GM18520 (cell line): ENCODE measurements at regions not wholly inside any gene's neighbourhood (a gene's known extent, or its start where the extent isn't known, plus 50 kb on each side); places are given as distances from the start of the nearest gene placed in this dataset.
A peak's percentile ranks its signal among the peaks of the same experiment; 100 is the strongest.
"Not testable (repeated sequence)": the region's sequence is repeated elsewhere in the genome, so short reads cannot be mapped to it uniquely, and the experiment has no call there.

Experiments used
- ATAC-seq: cut with Tn5 transposase; IDR thresholded peaks from one replicate; pipeline ENCODE4 v1.9.1; 2021; ENCODE audit not compliant: unreplicated experiment

DNA sequence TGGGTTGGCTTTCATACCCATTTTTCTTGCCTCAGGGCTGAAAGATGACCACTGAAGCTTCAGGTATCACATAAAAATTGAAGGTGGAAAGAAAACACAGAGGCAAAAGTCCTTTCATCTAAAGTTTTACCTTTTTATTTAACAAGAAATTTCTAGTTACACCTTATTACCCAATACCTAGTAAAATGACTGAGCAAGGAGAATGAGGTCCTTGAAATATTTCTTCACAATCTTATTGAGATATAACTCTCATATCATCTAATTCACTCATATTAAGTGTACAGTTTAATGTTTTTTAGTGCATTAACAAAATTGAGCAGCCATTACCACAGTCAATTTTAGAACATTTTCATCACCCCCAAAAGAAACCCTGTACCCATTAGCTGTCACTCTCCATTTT lies 112.9 kb upstream of the ADTRP start:
- no peak for ATAC-seq

DNA sequence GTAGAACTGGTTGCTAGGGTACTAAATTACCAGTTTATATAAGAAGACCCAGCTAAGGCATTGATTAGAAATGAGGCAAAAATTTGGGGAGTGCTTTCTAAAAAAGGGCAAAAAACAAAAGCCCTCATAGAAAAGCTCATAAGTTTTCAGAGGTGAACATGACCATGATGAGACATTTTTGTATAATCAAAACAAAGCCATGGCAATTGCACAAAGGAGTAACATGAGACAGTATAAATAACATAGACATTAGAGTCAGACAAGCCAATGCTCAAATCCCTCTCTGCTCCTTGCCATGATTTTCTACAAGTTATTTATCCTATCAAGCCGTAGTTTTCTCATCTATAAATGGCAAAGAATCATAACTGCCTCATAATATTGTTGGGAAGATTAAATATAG lies 112.2 kb upstream of the ADTRP start:
- ATAC-seq: no peak

DNA sequence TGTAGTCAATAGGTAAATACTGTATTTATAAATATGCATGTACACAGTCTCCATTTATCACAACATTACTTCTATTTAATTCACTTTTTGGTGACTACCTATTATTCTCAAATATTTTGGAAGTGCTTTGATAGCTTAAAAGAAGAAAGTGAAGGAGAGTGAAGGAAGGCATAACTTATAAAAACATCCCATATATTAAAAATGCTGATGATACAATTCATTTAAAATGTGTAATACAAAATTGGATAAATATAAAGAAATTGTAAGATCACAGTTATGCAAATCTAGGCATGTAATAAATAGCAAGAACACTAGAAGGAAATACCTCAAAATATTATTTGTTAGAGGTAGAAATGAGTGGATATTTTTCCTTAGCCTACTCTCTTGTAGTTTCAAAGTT lies 111.6 kb upstream of the ADTRP start:
- ATAC-seq: no peak

DNA sequence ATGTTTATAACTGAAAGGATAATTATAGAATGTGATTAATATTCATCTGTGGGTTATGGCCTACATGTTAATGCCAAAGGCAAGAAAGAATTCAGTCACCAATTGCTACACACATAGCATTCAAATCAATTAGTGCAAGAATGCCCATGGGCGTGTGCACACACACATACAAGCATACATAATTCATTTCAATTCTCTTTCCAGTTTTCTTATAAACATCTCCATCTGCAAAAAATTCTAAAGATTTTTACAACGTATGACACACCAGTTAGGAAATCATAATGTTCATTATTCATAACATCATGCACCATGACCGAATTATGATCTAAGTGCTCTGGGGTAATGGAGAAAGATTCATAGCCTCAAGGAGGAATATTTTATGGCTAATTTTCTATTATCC lies 111.0 kb upstream of the ADTRP start:
- ATAC-seq: no peak

DNA sequence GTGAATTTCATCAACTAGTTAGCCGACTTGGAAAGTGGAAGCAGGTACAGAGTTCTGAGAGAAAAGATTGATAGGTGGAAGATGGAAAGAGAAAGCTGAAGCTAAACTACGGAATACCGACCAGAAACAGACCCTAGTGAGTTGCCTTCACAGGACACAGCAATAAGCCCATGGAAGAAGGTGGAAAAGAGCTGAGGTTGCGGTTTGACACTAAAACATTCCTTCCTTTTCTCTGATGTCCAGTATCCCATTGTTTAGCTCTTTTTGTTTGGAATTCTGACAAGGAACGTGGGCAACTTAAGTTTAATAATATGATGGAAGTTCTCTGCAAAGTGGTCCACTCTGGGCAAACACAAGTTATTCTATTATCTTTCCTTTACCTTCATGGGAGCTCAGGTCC lies 110.1 kb upstream of the ADTRP start:
- ATAC-seq: no peak

DNA sequence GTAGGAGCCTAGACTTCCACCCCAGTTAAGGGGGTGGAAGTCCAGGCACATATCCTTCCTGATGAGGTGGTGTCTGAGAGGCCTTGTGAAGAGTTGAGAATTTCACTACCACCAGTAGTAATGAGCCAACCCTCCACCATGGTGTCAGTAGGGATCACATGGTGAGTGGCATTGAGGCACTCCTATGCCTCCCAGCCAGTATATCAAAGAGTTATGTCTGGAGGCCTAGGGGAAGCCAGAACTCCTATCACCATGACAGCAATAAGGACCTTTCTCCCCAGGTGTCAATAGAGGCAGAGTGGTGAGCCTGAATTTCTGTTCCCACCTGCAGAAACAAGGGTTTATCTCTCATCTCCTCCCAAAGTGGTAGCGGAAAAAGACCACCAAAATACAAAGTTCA lies 106.6 kb upstream of the ADTRP start:
- ATAC-seq: no peak

DNA sequence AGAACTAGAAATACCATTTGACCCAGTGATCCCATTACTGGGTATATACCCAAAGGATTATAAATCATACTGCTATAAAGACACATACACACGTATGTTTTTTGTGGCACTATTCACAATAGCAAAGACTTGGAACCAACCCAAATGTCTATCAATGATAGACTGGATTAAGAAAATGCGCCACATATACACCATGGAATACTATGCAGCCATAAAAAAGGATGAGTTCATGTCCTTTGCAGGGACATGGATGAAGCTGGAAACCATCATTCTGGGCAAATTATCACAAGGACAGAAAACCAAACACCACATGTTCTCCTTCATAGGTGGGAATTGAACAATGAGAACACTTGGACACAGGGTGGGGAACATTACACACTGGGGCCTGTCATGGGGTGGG lies 104.9 kb upstream of the ADTRP start:
- ATAC-seq: not testable (repeated sequence)

DNA sequence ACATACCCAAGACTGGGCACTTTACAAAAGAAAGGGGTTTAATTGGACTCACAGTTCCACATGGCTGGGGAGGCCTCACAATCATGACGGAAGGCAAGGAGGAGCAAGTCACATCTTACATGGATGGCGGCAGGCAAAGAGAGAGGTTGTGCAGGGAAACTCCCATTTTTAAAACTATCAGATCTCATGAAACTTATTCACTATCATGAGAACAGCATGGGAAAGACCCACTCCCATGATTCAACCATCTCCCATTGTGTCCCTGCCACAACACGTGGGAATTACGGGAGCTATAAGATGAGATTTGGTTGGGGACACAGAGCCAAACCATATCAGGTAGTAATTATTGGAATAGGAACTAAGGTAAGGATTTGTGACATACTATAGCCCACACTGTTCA lies 101.6 kb upstream of the ADTRP start:
- not testable (repeated sequence) for ATAC-seq

DNA sequence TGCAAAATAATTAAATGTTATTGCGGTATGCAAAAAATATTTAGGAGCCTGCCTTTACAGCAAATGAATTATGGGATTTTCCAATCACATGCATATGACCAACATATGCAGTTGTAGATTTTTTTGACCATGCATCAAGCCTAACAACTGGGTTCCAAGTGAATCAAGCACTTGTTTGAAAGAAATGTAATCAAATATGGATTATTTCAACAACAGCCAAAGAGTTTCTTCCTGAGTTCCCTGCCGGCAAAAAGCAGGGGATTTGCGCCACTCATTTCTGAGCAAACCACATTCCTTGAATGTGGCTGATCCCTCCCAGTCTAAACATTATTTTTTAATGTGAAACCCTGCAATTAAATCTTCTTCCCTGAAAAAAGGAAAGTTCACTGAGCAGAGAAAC lies 100.1 kb upstream of the ADTRP start:
- no peak for ATAC-seq

DNA sequence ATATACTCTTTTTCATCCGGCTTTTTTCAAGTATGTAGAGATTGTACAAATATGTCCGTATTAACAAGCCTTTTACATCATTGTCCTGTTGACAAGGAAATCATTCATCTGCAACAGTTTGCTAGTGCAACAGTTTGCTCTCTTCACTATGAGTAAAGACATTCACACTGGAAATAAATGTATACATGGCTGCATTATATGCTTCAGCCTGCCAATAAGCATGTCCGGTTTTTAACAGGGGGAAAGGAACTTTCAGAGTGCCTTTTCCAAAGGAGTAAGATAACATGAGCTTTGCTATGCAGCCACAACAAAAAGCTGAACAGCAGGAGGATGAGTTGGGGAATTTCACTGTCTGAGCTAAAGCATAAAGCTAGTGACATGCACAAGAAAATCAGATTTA lies 99.4 kb upstream of the ADTRP start:
- no peak for ATAC-seq

DNA sequence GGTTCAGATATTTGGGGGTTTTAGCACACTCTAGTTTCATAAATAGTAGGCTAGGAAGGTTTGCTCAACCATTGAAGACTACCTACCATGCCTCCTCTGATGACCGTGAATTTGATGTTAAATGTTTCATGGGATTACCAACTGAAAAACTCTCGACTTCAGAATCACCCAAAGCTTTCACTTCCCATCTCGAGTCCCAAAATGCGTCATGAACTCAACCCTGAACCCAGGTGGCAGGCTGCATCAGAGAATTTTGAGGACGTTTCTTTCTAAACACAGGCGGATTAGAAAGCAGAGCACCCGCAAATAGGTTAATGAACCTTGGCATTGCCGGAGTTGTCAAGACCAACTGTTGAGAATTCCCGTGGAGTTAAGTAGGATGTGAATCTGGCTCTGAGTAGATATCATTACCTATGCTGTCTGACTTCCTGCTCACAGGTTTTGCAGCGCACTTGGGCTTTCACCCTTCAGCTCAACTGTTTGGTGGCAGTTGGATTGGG lies 98.4 kb upstream of the ADTRP start:
- ATAC-seq: peak; percentile 47

DNA sequence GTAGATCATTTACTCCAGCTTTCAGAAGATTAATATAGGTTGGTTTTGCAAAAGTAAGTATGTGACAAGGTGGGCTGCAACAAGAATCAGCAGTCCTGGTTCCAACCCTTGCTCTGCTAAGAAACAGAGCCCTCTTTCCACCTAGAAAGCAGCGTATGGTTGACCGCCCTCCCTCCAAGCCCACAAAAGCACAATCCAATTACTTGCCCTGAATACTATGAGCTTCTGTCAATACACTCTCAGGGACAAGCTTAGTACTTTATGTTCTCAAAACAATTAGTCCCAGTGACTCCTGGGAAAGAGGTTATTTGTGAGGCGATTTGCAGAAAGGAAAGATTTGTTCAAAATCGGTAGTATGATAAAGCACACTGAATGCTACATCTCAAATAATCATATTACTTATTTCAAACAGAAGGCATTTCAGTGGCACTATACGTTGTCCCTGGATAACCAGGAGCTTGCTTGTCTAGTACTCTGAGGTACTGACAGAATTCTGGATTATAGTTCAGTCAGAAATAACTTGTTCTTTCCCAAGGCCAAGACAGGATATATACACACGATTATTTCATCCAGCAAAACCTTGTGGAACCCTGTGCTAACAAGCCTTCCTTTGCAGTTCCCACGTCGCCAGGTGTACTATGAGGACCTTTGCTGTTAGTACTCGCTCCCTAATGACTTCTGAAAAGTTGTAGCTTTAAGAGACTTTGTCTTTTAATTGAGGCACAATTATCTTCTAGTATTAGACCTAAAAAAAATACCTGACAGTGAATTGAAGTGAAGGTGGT lies 96.9 kb upstream of the ADTRP start:
- no peak for ATAC-seq

DNA sequence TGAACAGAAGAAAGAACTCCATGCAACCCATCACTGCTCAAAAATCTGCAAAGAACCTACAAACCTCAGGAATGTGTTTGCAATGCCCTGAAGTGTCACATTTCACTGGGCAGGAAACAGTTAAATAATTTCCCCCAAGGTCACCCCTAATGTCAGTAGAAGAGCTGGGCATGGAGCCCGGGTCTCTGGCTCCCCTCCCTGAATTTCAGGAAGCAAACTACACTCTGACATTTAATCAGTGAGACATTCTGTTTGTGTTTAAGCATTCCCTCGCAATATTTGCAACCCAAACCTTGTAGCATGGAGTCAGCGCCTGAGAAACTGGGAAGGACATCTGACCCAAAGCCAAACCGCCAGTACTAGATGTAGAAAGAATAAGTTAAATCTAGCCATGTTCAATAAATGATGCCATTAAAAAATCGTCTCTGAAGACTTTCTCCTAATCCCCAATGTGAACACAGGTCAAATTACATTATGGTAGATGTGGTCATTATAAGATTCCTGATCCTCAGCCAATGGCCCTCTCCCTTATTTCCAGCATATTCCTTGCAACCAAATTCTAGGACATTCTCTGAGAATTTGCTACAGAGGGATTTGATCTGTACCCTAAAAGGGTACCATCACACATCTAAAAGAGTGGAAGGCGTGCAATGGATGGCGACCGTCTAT lies 91.2 kb upstream of the ADTRP start:
- ATAC-seq: no peak

DNA sequence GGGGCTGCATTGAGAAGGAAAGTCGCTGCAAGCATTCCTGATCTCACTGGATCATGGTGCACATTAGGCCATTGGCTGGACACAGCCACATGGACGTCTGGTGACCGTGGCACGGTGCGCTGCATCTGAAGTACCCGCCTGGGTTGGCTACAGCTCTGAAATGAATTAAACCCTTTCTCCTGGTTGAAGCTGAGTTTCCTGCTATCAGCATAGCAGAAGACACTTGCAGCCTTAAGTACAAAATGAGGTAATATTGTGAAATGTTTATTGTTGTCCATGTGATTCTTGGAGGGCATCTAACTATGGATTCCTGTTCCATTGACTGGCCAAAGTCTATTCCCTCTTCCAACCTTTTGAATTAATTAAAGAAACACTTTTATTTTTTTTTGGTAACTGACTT lies 89.8 kb upstream of the ADTRP start:
- no peak for ATAC-seq

DNA sequence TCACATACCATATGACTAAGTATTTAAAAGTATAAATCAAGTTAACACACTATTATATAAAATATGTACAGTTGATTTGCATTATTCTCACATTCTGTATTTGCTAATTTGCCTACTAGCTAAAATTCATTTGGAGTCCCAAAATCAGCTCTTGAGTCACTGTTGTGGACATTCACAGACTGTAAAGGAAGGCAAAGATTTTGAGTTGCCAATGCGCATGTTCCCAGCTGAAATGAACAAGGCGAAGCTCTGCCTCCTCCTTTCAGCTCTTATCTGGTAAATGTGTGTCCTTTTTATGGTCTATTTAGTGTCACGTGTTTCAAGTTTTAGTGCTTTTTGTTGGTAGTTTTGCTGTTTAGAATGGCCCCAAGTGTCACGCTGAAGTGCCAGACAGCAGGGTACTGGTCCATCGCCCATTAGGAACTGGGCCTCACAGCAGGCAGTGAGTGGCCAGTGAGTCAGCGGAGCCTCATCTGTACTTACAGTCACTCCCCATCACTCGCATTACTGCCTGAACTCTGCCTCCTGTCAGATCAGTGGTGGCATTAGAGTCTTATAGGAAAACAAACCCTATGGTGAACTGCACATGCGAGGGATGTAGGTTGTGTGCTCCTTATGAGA lies 87.2 kb upstream of the ADTRP start:
- ATAC-seq: no peak

DNA sequence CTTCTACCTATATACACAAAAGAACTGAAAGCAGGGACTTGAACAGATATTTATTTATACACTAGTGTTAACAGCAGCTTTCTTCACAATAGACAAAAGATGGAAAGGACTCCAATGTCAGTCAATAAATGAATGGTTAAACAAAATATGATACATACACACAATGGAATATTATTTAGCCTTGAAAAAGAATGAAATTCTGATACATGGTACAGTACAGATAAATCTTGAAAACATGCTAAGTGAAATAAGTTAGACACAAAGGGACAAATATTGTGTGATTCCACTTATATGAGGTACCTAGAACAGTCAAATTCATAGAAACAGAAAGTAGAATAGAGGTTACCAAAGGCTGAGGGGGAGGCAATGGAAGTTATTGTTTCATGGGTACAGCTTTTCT lies 79.8 kb upstream of the ADTRP start:
- ATAC-seq: no peak

DNA sequence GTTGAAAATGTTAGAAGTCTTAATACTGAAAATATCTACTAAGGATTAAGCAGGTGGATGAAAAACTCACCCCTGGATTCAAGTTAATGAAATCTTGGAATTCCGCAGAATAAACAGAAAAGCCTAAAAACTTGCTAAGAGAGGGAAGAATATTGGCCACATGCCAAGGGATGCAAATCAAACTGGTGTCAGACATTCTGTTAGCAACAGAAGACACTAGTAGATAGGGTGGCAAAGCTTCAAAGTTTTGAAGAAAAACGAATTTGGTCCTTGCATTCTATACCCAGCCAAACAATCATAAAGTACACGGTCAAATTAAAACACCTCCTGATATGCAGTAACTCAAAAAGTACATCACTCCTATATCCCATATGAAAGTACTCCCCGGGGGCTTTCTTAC lies 77.1 kb upstream of the ADTRP start:
- ATAC-seq: no peak

DNA sequence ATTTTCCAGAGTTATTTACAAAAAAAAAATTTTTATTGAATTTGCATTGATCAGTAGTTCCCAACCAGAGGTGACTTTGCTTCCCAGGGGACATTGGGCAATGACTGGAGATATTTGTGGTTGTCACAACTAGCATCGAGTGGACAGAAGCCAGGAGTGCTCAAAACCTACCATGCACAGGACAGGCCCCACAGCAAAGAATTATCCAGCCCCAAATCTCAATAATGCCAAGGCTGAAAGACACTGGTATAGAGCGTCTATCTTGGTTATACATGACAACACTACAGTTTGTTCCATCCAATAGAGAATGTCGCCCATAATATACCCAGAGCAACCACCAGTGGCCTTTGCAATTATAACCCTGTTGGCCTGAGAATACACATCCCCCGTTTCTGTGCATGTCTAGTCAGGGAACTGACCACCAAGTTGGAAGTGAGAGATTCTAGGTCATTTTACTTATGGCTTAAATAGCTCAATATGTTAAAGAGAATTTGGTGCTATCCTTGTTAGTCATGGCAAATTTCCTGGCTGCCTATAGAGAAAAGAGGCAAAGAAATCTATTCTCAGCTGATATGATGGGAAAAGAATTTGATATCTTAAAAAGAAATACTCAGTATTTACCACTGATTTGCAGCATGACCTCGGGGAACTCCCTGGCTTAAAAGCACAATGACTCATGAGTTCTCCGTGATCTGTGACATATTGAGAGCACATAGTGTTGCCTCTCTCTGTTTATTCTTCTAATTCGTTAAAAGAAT lies 76.0 kb upstream of the ADTRP start:
- ATAC-seq: peak; percentile 42

DNA sequence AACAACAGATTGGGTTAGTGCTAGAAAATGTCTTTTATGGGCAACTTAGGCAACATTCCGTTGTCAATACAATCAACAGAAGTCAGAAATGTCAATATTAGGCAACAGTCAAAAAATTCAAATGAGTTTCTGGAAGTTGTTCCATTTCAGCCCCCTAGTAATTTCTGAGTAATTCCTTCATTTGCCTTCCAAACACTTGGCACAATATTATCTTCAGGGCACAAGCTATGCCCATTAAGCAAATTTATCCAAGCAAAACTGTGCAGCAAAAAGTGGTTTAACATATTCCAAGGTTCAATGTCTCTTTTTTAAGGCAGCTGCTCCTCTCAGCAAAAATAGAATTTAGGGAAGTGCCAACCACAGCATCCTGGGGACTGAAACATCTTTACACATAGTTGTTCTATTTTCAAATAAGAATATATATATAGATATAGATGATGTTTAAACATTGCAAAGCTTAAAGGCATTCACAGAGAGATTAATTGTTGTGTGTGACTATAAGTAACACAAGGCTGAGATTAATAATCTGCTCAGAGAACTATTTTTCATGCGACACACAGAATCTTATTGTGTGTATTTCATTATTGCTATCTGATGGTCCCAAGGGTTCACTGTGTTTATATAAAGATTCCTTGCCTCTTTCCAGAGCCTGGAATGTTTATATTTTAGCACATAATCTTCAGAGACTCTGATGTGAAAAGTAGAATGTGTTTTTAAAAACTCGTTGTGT lies 75.2 kb upstream of the ADTRP start:
- no peak for ATAC-seq

DNA sequence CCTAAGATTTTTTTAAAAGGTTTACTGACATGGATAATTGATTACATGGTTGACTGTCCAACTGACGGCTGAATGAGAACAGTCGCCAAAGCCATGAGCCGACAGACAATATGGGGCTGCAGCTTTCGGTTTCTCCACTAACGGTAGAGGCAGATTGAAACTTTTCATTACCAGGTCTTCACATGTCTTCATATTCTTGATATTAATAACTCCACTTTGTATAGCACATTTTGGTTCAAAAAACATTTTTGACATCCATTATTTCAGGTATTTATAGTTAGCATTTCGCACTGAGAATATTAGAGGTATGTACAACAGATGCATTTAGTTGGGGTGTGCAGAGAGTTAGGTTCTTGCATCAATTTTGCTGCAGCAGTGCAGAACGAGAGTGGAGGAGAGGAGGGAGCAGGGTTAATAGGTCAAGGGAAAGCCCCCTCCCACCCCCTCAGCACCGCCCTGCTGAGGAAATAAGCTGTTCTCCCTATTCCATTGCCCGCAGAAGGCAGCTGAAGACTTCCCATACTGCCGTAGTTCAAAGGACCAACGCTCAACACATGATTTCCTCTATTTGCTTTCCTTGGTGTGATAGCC lies 73.6 kb upstream of the ADTRP start:
- peak; percentile 26 for ATAC-seq
